Panc1 (cell line): ENCODE measurements at regions not wholly inside any gene's neighbourhood (a gene's known extent, or its start where the extent isn't known, plus 50 kb on each side); places are given as distances from the start of the nearest gene placed in this dataset.

ENCODE experiments used
- POLR2AphosphoS5 ChIP-seq: IDR thresholded peaks from 2 replicates; pipeline ENCODE4 v1.6.1; 2012; ENCODE audit warnings: mild to moderate bottlenecking, low read depth, low read length, moderate library complexity
- TF ChIP-seq, protein P1 (sequence below): fragments of 450-650 bp; IDR thresholded peaks from 2 replicates; pipeline ENCODE4 v1.5.1; 2017; ENCODE audit warnings: mild to moderate bottlenecking

DNA sequence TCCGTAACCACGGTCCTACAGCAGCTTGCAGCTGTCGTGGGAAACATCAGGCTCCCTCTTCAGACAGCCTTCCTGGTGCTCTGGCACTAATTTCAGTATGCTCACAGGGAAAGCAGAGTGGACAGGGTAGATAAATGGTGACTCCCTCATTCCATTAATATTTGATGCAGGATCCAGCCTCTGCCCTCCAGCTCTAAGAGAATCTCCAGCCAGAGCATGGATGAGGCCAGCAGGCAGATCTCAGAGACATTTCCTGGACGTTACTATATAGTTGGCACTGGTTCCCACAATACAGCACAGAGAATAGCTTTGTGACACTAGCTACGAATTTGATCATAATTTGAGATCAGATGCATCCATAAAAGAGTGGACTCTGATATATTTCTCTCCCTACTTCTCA is 341.4 kb downstream of the LIG4 start:
- TF ChIP-seq, protein P1, sequence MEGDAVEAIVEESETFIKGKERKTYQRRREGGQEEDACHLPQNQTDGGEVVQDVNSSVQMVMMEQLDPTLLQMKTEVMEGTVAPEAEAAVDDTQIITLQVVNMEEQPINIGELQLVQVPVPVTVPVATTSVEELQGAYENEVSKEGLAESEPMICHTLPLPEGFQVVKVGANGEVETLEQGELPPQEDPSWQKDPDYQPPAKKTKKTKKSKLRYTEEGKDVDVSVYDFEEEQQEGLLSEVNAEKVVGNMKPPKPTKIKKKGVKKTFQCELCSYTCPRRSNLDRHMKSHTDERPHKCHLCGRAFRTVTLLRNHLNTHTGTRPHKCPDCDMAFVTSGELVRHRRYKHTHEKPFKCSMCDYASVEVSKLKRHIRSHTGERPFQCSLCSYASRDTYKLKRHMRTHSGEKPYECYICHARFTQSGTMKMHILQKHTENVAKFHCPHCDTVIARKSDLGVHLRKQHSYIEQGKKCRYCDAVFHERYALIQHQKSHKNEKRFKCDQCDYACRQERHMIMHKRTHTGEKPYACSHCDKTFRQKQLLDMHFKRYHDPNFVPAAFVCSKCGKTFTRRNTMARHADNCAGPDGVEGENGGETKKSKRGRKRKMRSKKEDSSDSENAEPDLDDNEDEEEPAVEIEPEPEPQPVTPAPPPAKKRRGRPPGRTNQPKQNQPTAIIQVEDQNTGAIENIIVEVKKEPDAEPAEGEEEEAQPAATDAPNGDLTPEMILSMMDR = no peak
- TF ChIP-seq POLR2AphosphoS5 = no peak
